IMR-90 (cell line): ENCODE measurements at regions not wholly inside any gene's neighbourhood (a gene's known extent, or its start where the extent isn't known, plus 50 kb on each side); places are given as distances from the start of the nearest gene placed in this dataset.

Experiments used
- ATAC-seq: fragments of 200-7000 bp; cut with Tn5 transposase; 2 replicates; pipeline ENCODE4 v1.9.1; 2020; ENCODE audit warnings: low read depth, mild to moderate bottlenecking, moderate library complexity
- BruUV-seq: library from RNA; stranded (reverse); fragments of 400-500 nt; replicated peaks from 2 replicates; lab custom pipeline; 2021; lab: Mats Ljungman, UMichigan
- CTCF ChIA-PET: fragments of 300-600 bp; formaldehyde crosslinking; extraction: SDS; loops from one replicate; lab custom pipeline; 2021; ENCODE audit warnings: antibody characterized with exemption; lab: Yijun Ruan, JAX
- POLR2A ChIA-PET: fragments of 300-600 bp; sonication (Branson Sonifier 250); formaldehyde crosslinking; loops from one replicate; lab custom pipeline; 2022; ENCODE audit warnings: antibody characterized with exemption; ENCODE audit not compliant: unreplicated experiment; lab: Charles Lee
- DNase-seq: peaks from one replicate; pipeline ENCODE4 v3.0.0; 2013
- H2AFZ ChIP-seq: replicated peaks from 2 replicates; pipeline ENCODE3; 2013; ENCODE audit warnings: low read length, mild to moderate bottlenecking; ENCODE audit not compliant: poor library complexity
- H2AK5ac ChIP-seq: 2 replicates; pipeline ENCODE4 v1.6.1; 2013; ENCODE audit warnings: low read depth, low read length, inconsistent platforms
- H2AK9ac ChIP-seq: replicated peaks from 2 replicates; pipeline ENCODE3; 2013; ENCODE audit warnings: mild to moderate bottlenecking, low read depth, low read length, moderate library complexity; ENCODE audit not compliant: poor library complexity
- H2BK120ac ChIP-seq: 2 replicates; pipeline ENCODE4 v1.6.1; 2013; ENCODE audit warnings: low read depth, low read length, inconsistent platforms
- H2BK15ac ChIP-seq: 3 replicates; pipeline ENCODE4 v1.6.1; 2013; ENCODE audit warnings: low read depth, low read length, inconsistent platforms
- H2BK20ac ChIP-seq: 2 replicates; pipeline ENCODE4 v1.6.1; 2013; ENCODE audit warnings: low read depth, mild to moderate bottlenecking, inconsistent platforms, low read length, moderate library complexity
- H2BK5ac ChIP-seq: 2 replicates; pipeline ENCODE4 v1.6.1; 2013; ENCODE audit warnings: mild to moderate bottlenecking, low read depth, low read length, inconsistent platforms; ENCODE audit not compliant: poor library complexity, severe bottlenecking
- H3K14ac ChIP-seq: replicated peaks from 2 replicates; pipeline ENCODE4 v1.6.1; 2013; ENCODE audit warnings: low read depth, low read length, inconsistent platforms
- H3K18ac ChIP-seq: 2 replicates; pipeline ENCODE4 v1.6.1; 2013; ENCODE audit warnings: low read depth, low read length, control low read depth
- H3K23ac ChIP-seq: 2 replicates; pipeline ENCODE4 v1.6.1; 2013; ENCODE audit warnings: low read depth, low read length, inconsistent platforms
- H3K27ac ChIP-seq: 2 replicates; pipeline ENCODE4 v1.5.1; 2013; ENCODE audit warnings: mild to moderate bottlenecking, control low read depth, low read length; ENCODE audit not compliant: insufficient read depth
- H3K27me3 ChIP-seq: 2 replicates; pipeline ENCODE4 v1.6.1; 2013; ENCODE audit warnings: low read length; ENCODE audit not compliant: control insufficient read depth, insufficient read depth
- H3K36me3 ChIP-seq: 2 replicates; pipeline ENCODE4 v1.6.1; 2013; ENCODE audit warnings: low read length, mixed read lengths; ENCODE audit not compliant: control insufficient read depth, insufficient read depth
- H3K4ac ChIP-seq: 2 replicates; pipeline ENCODE4 v1.6.1; 2013; ENCODE audit warnings: low read depth, low read length, inconsistent platforms
- H3K4me1 ChIP-seq: 2 replicates; pipeline ENCODE4 v1.6.1; 2013; ENCODE audit warnings: low read length, mixed read lengths; ENCODE audit not compliant: control insufficient read depth, insufficient read depth
- H3K4me2 ChIP-seq: 2 replicates; pipeline ENCODE4 v1.6.1; 2013; ENCODE audit warnings: low read depth, mild to moderate bottlenecking, control low read depth, low read length, moderate library complexity
- H3K4me3 ChIP-seq: 2 replicates; pipeline ENCODE4 v1.5.1; 2013; ENCODE audit warnings: low read depth, mild to moderate bottlenecking, control low read depth, low read length, moderate library complexity; ENCODE audit not compliant: insufficient read depth
- H3K56ac ChIP-seq: 2 replicates; pipeline ENCODE4 v1.6.1; 2013; ENCODE audit warnings: low read length, inconsistent platforms; ENCODE audit not compliant: insufficient read depth; ENCODE audit errors: extremely low read depth
- H3K79me1 ChIP-seq, 2 experiments: 2 replicates each; pipeline ENCODE4 v1.6.1; 2013; ENCODE audit warnings: low read length in 2 of 2, inconsistent platforms in 1 of 2, low read depth in 1 of 2
- H3K9ac ChIP-seq: 2 replicates; pipeline ENCODE4 v1.6.1; 2013; ENCODE audit warnings: low read depth, low read length, control low read depth
- H3K9me1 ChIP-seq: 2 replicates; pipeline ENCODE4 v1.6.1; 2013; ENCODE audit warnings: low read length, inconsistent platforms; ENCODE audit not compliant: insufficient read depth
- H3K9me3 ChIP-seq: 2 replicates; pipeline ENCODE4 v1.6.1; 2013; ENCODE audit warnings: low read length; ENCODE audit not compliant: control insufficient read depth, insufficient read depth
- H4K20me1 ChIP-seq: 2 replicates; pipeline ENCODE4 v1.6.1; 2013; ENCODE audit warnings: low read length, inconsistent platforms; ENCODE audit not compliant: insufficient read depth
- H4K5ac ChIP-seq: 2 replicates; pipeline ENCODE4 v1.6.1; 2013; ENCODE audit warnings: mild to moderate bottlenecking, low read depth, low read length, control low read depth
- H4K8ac ChIP-seq, 2 experiments: 2 replicates each; pipeline ENCODE4 v1.6.1; 2013; ENCODE audit warnings: low read depth in 2 of 2, low read length in 2 of 2, control low read depth in 1 of 2, inconsistent platforms in 1 of 2
- H4K91ac ChIP-seq: 2 replicates; pipeline ENCODE4 v1.6.1; 2013; ENCODE audit warnings: low read depth, low read length, inconsistent platforms; ENCODE audit not compliant: insufficient read depth
- CHD1 ChIP-seq: IDR thresholded peaks from 2 replicates; pipeline ENCODE4 v1.6.1; 2012; ENCODE audit warnings: low read depth, low read length, improper control_type of control experiment
- NFE2L2 ChIP-seq: fragments of 150-350 bp; IDR thresholded peaks from 2 replicates; pipeline ENCODE4 v1.6.1; 2016; ENCODE audit warnings: low read depth, mild to moderate bottlenecking, low read length
- RCOR1 ChIP-seq: IDR thresholded peaks from 2 replicates; pipeline ENCODE4 v1.6.1; 2012; ENCODE audit warnings: mild to moderate bottlenecking, low read length, improper control_type of control experiment; ENCODE audit not compliant: insufficient replicate concordance
- SMC3 ChIP-seq: fragments of 150-350 bp; IDR thresholded peaks from 2 replicates; pipeline ENCODE4 v1.6.1; 2016; ENCODE audit warnings: low read depth, mild to moderate bottlenecking, antibody characterized with exemption, low read length, moderate library complexity
- WGBS, 2 experiments: methylation state at CpG; one replicate each; pipeline versions ENCODE4 v1.1.5 to v1.1.7; 2013; ENCODE audit warnings: missing lambda C conversion rate in 2 of 2; ENCODE audit not compliant: insufficient read length in 1 of 2; ENCODE audit errors: extremely low coverage in 2 of 2; 5-methylcytosine and 5-hydroxymethylcytosine counted together
- dilution Hi-C: fragments of 300-500 bp; cut with HindIII; formaldehyde crosslinking; loops from one replicate; pipeline ENCODE4 v1.14.3; 2018; ENCODE audit warnings: low sequenced_read_pairs; ENCODE audit not compliant: unreplicated experiment
- in situ Hi-C: fragments of 300-500 bp; cut with MboI; formaldehyde crosslinking; loops from 3 replicates; pipeline ENCODE4 v1.14.3; 2019; ENCODE audit warnings: low sequenced_read_pairs, inconsistent platforms, mixed read lengths
- intact Hi-C: fragments of 100-400 bp; cut with micrococcal nuclease; formaldehyde crosslinking; loops from 2 replicates; pipeline ENCODE4 v1.10.0; 2022

- in situ Hi-C loops (no loop called here), dilution Hi-C loops (no loop called here), intact Hi-C loops (no loop called here)
- Histone ChIP-seq H3K4me2 (no peak overlapping the region), H4K20me1 (no peaks in the 10 kb centered on the region), H3K9me3 (peaks cover 3% of the 10 kb centered on the region; the same call in 1 of the 2 replicates), H3K14ac (no peak overlapping the region), H2AK9ac (no peak overlapping the region), H2BK20ac (no peak overlapping the region), H4K5ac (no peak overlapping the region), H4K91ac (no peak overlapping the region), H3K27ac (no peak overlapping the region), H3K4me3 (no peak overlapping the region), H3K9ac (no peak overlapping the region), H2AFZ (no peak overlapping the region), H2BK120ac (no peak overlapping the region), H3K23ac (no peak overlapping the region), H2BK15ac (no peak overlapping the region), H2AK5ac (no peak overlapping the region), H3K18ac (no peak overlapping the region), H3K4ac (no peak overlapping the region), H3K36me3 (no peaks in the 10 kb centered on the region), H3K79me1 (no peaks in the 10 kb centered on the region), H3K4me1 (no peaks in the 10 kb centered on the region), H3K56ac (no peak overlapping the region), H2BK5ac (no peak overlapping the region), H3K27me3 (no peaks in the 10 kb centered on the region), H3K9me1 (no peaks in the 10 kb centered on the region), H4K8ac (no peak overlapping the region)
- no CpG with 5 or more reads among the region's 5 CpGs for WGBS, 2 experiments
- no peak for DNase-seq
- no TSS peak for BruUV-seq
- TF ChIP-seq NFE2L2: no peak
- no peak for TF ChIP-seq CHD1
- TF ChIP-seq RCOR1: no peak
- no peak for TF ChIP-seq SMC3
- no peak for ATAC-seq
- CTCF ChIA-PET: no interaction called here
- POLR2A ChIA-PET: no interaction called here
These were observed 116.7 kb upstream of the GRIK3 start for GRCh38 chr1:37150986-37151385.
